OCI-LY7 (cell line): ENCODE measurements at regions not wholly inside any gene's neighbourhood (a gene's known extent, or its start where the extent isn't known, plus 50 kb on each side); places are given as distances from the start of the nearest gene placed in this dataset.

Experiments used
- BruUV-seq: library from RNA; stranded (reverse); fragments of 400-500 nt; replicated peaks from 2 replicates; lab custom pipeline; 2021; lab: Mats Ljungman, UMichigan
- CTCF ChIA-PET: fragments of 300-600 bp; sonication (Branson Sonifier 250); formaldehyde crosslinking; loops from one replicate; lab custom pipeline; 2022; ENCODE audit warnings: antibody characterized with exemption; ENCODE audit not compliant: unreplicated experiment; lab: Charles Lee
- POLR2A ChIA-PET: fragments of 300-600 bp; sonication (Branson Sonifier 250); formaldehyde crosslinking; loops from one replicate; lab custom pipeline; 2022; ENCODE audit warnings: antibody characterized with exemption; lab: Charles Lee
- DNase-seq: peaks from one replicate; pipeline ENCODE4 v3.0.0-alpha.2; 2015; ENCODE audit warnings: low spot score
- H2AFZ ChIP-seq: fragments of 200-600 bp; sonication (generic), shearing (Covaris generic); 2 replicates; pipeline ENCODE4 v1.6.1; 2014; ENCODE audit warnings: mild to moderate bottlenecking, antibody characterized with exemption, low read length, moderate library complexity
- H3K27ac ChIP-seq: fragments of 200-600 bp; sonication (generic); 2 replicates; pipeline ENCODE4 v1.5.1; 2014; ENCODE audit warnings: mixed run types, low read depth, mild to moderate bottlenecking, moderate library complexity, low read length, inconsistent platforms; ENCODE audit not compliant: poor library complexity, severe bottlenecking
- H3K36me3 ChIP-seq: fragments of 200-600 bp; sonication (generic); 2 replicates; pipeline ENCODE4 v1.6.1; 2014; ENCODE audit warnings: mild to moderate bottlenecking, antibody characterized with exemption, low read length, moderate library complexity, mixed read lengths; ENCODE audit not compliant: insufficient read depth
- H3K4me1 ChIP-seq: fragments of 200-600 bp; sonication (generic); 2 replicates; pipeline ENCODE4 v1.5.1; 2014; ENCODE audit warnings: mild to moderate bottlenecking, low read length; ENCODE audit not compliant: insufficient read depth, poor library complexity, severe bottlenecking
- H3K4me2 ChIP-seq: fragments of 200-600 bp; sonication (generic); 2 replicates; pipeline ENCODE4 v1.6.1; 2014; ENCODE audit warnings: mild to moderate bottlenecking, low read length
- H3K4me3 ChIP-seq: fragments of 200-600 bp; sonication (generic); 2 replicates; pipeline ENCODE4 v1.5.1; 2014; ENCODE audit warnings: mild to moderate bottlenecking, low read depth, low read length; ENCODE audit not compliant: poor library complexity, severe bottlenecking
- H3K79me2 ChIP-seq: fragments of 200-600 bp; sonication (generic); 2 replicates; pipeline ENCODE4 v1.6.1; 2016; ENCODE audit warnings: low read depth, mild to moderate bottlenecking, low read length, moderate library complexity, mixed read lengths; ENCODE audit not compliant: insufficient read depth
- H3K9me2 ChIP-seq: fragments of 200-600 bp; sonication (generic); 2 replicates; pipeline ENCODE4 v1.6.1; 2016; ENCODE audit warnings: mild to moderate bottlenecking, low read length, mixed read lengths; ENCODE audit not compliant: insufficient read depth
- H3K9me3 ChIP-seq: fragments of 200-600 bp; sonication (generic); 2 replicates; pipeline ENCODE4 v1.6.1; 2014; ENCODE audit warnings: mild to moderate bottlenecking, mixed run types, low read length, mixed read lengths
- H4K20me1 ChIP-seq: fragments of 200-600 bp; sonication (generic); 2 replicates; pipeline ENCODE4 v1.6.1; 2014; ENCODE audit warnings: mild to moderate bottlenecking, antibody characterized with exemption, low read length, moderate library complexity, mixed read lengths; ENCODE audit not compliant: insufficient read depth
- CTCF ChIP-seq: fragments of 200-600 bp; sonication (generic); conservative IDR thresholded peaks from 2 replicates; pipeline ENCODE4 v1.5.1; 2014; ENCODE audit warnings: mild to moderate bottlenecking, antibody characterized with exemption, low read length, moderate library complexity, mixed read lengths
- EZH2phosphoT487 ChIP-seq: fragments of 200-600 bp; sonication (generic); IDR thresholded peaks from 2 replicates; pipeline ENCODE4 v1.6.1; 2018; ENCODE audit warnings: low read depth, borderline replicate concordance, mild to moderate bottlenecking, mixed run types, antibody characterized with exemption, low read length, moderate library complexity, mixed read lengths
- intact Hi-C: fragments of 100-400 bp; cut with micrococcal nuclease; formaldehyde crosslinking; loops from one replicate; pipeline ENCODE4 v1.10.0; 2022; ENCODE audit not compliant: unreplicated experiment

GRCh38 chr17:73976147-73976546, 227.3 kb upstream of the RPL38 start:
- CTCF ChIA-PET: interaction anchor here (0.6 kb wide), 1 partner anchor 1433 kb away, joined by 5 read pairs; no protein-coding TSS in a partner anchor
- Histone ChIP-seq H3K4me3 (no peak overlapping the region), H4K20me1 (no peaks in the 10 kb centered on the region), H2AFZ (no peak overlapping the region), H3K9me3 (no peaks in the 10 kb centered on the region), H3K36me3 (no peaks in the 10 kb centered on the region), H3K9me2 (no peaks in the 10 kb centered on the region), H3K4me2 (no peak overlapping the region), H3K79me2 (no peaks in the 10 kb centered on the region), H3K27ac (no peak overlapping the region), H3K4me1 (no peaks in the 10 kb centered on the region)
- no TSS peak for BruUV-seq
- intact Hi-C loops: no loop called here
- no peak for TF ChIP-seq EZH2phosphoT487
- no peak for TF ChIP-seq CTCF
- no peak for DNase-seq
- POLR2A ChIA-PET: interaction anchor here (0.6 kb wide), 2 partner anchors 165 to 576 kb away, joined by 3 read pairs; no protein-coding TSS in a partner anchor

GRCh38 chr17:73976676-73977521, 226.6 kb upstream of the RPL38 start:
- Histone ChIP-seq H3K27ac (no peak overlapping the region), H3K79me2 (no peaks in the 10 kb centered on the region), H3K36me3 (no peaks in the 10 kb centered on the region), H3K9me2 (no peaks in the 10 kb centered on the region), H4K20me1 (no peaks in the 10 kb centered on the region), H3K4me2 (no peak overlapping the region), H3K4me1 (no peaks in the 10 kb centered on the region), H2AFZ (no peak overlapping the region), H3K4me3 (no peak overlapping the region), H3K9me3 (no peaks in the 10 kb centered on the region)
- TF ChIP-seq EZH2phosphoT487 (no peak), CTCF (no peak)
- ChIA-PET CTCF (interaction anchor here (0.6 kb wide), 1 partner anchor 1434 kb away, joined by 5 read pairs; no protein-coding TSS in a partner anchor), POLR2A (no interaction called here)
- intact Hi-C loops: no loop called here
- no peak for DNase-seq
- no TSS peak for BruUV-seq

GRCh38 chr17:73980517-73980916, 223.0 kb upstream of the RPL38 start:
- no peak for DNase-seq
- ChIA-PET CTCF (no interaction called here), POLR2A (no interaction called here)
- no TSS peak for BruUV-seq
- no peak overlapping the region for H3K4me2 ChIP-seq
- no peaks in the 10 kb centered on the region for H3K79me2 ChIP-seq
- no peaks in the 10 kb centered on the region for H4K20me1 ChIP-seq
- H3K36me3 ChIP-seq: no peaks in the 10 kb centered on the region
- no peak overlapping the region for H3K27ac ChIP-seq
- TF ChIP-seq EZH2phosphoT487 (no peak), CTCF (no peak)
- H2AFZ ChIP-seq: no peak overlapping the region
- H3K4me3 ChIP-seq: no peak overlapping the region
- H3K9me2 ChIP-seq: no peaks in the 10 kb centered on the region
- no peaks in the 10 kb centered on the region for H3K4me1 ChIP-seq
- intact Hi-C loops: no loop called here
- H3K9me3 ChIP-seq: no peaks in the 10 kb centered on the region
